ENCODE measurements at regions not wholly inside any gene's neighbourhood (a gene's known extent, or its start where the extent isn't known, plus 50 kb on each side); places are given as distances from the start of the nearest gene placed in this dataset.

DNA sequence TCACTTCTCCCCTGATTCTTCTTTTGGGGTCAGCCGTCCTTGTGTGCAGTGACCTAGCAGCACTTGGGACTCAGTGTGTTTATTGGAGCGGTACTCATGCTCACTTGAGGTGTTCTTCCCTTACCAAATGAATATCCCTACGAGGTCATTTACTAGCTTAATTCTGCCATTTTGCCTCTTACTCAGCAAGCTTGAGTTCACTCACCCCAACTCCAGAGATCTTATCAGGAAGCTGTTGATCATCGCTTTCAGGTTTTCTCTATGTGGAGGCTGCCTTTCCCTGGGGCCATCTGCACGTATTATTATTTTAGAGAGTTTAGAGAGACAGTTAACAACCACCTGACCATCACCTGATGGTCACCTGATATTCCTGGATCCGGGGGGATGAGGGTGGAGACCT is 1466.0 kb upstream of the GOT2 start:
- Mint-ChIP-seq H3K27me3 (ENCODE audit: low read depth) (no peaks in the 10 kb centered on the region), H3K4me3 (no peak overlapping the region), H3K36me3 (ENCODE audit: low read depth) (no peaks in the 10 kb centered on the region), H3K4me1 (peaks cover 5% of the 10 kb centered on the region), H3K27ac (no peak overlapping the region), H3K9me3 (peaks cover 3% of the 10 kb centered on the region)
- TF ChIP-seq, protein P1, sequence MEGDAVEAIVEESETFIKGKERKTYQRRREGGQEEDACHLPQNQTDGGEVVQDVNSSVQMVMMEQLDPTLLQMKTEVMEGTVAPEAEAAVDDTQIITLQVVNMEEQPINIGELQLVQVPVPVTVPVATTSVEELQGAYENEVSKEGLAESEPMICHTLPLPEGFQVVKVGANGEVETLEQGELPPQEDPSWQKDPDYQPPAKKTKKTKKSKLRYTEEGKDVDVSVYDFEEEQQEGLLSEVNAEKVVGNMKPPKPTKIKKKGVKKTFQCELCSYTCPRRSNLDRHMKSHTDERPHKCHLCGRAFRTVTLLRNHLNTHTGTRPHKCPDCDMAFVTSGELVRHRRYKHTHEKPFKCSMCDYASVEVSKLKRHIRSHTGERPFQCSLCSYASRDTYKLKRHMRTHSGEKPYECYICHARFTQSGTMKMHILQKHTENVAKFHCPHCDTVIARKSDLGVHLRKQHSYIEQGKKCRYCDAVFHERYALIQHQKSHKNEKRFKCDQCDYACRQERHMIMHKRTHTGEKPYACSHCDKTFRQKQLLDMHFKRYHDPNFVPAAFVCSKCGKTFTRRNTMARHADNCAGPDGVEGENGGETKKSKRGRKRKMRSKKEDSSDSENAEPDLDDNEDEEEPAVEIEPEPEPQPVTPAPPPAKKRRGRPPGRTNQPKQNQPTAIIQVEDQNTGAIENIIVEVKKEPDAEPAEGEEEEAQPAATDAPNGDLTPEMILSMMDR (IDR thresholded peaks at IDR 0.05; ENCODE audit: unreplicated experiment in 3 of 3): no peak

DNA sequence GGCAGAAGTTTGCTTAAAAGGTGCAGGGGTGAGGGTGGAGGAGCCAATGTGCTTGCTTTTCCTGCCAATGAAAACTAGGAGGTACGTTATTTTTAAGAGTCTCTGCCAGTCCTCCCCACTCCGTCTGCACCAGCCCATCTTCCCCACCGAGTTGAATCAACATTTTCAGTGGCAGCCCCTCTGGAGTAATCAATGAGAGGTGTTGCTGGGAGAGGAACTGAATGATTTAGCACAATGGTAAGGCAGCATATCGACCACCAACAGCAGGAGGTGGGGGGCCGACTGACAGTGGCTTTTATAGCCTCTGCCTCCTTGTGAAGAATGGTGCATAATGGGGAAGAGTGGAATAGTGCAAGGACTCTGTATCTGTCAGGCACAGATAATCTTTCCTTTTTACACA is 1465.0 kb upstream of the GOT2 start:
- Mint-ChIP-seq H3K27me3 (ENCODE audit: low read depth) (peaks cover 3% of the 10 kb centered on the region), H3K27ac (no peak overlapping the region), H3K36me3 (ENCODE audit: low read depth) (no peaks in the 10 kb centered on the region), H3K9me3 (peaks cover 7% of the 10 kb centered on the region), H3K4me1 (peaks cover 5% of the 10 kb centered on the region), H3K4me3 (no peak overlapping the region)
- TF ChIP-seq, protein P1 (IDR thresholded peaks at IDR 0.05; ENCODE audit: unreplicated experiment in 3 of 3): no peak

DNA sequence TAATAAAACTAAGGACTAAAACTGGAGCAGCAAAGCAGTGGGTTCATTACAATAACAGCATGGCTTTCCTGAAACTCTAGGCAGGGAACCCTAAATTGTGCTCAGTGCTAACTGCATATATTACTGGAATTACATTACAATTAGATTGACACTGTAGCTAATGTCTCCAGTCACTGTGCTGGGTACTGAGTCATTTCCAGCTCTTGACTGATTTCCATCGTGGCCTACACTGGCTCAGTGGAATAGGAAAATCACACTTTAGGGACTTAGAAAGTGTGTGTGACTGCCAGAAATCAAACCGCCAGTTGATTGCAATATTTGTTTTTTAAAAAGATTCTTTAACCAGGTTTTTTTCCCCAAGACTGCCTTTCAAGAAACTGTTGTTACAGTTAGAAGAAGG is 1447.4 kb upstream of the GOT2 start:
- Mint-ChIP-seq H3K9me3 (no peaks in the 10 kb centered on the region), H3K4me1 (no peaks in the 10 kb centered on the region), H3K27me3 (ENCODE audit: low read depth) (peaks cover 4% of the 10 kb centered on the region), H3K27ac (no peak overlapping the region), H3K36me3 (ENCODE audit: low read depth) (no peaks in the 10 kb centered on the region), H3K4me3 (no peak overlapping the region)
- TF ChIP-seq, protein P1 (IDR thresholded peaks at IDR 0.05; ENCODE audit: unreplicated experiment in 3 of 3): no peak

DNA sequence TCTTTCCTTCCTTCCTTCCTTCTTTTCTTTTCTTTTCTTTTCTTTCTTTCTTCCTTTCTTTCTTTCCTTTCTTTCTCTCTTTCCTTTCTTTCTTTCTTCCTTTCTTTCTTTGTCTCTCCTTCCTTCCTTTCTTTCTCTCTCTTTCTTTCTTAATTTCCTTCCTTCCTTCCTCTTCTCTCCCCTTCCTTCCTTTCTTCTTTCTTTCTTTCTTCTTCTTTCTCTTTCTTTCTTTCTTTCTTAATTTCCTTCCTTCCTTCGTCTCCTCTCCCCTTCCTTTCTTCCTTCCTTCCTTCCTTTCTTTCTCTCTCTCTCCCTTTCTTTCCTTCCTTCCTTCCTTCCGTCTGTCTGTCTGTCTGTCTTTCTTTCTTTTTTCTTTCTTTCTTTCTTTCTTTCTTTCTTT is 1446.5 kb upstream of the GOT2 start:
- H3K4me3 Mint-ChIP-seq: no peak overlapping the region
- H3K36me3 Mint-ChIP-seq (ENCODE audit: low read depth): no peaks in the 10 kb centered on the region
- no peaks in the 10 kb centered on the region for H3K4me1 Mint-ChIP-seq
- TF ChIP-seq, protein P1 (IDR thresholded peaks at IDR 0.05; ENCODE audit: unreplicated experiment in 3 of 3): no peak
- peaks cover 4% of the 10 kb centered on the region for H3K27me3 Mint-ChIP-seq (ENCODE audit: low read depth)
- H3K9me3 Mint-ChIP-seq: no peaks in the 10 kb centered on the region
- no peak overlapping the region for H3K27ac Mint-ChIP-seq

DNA sequence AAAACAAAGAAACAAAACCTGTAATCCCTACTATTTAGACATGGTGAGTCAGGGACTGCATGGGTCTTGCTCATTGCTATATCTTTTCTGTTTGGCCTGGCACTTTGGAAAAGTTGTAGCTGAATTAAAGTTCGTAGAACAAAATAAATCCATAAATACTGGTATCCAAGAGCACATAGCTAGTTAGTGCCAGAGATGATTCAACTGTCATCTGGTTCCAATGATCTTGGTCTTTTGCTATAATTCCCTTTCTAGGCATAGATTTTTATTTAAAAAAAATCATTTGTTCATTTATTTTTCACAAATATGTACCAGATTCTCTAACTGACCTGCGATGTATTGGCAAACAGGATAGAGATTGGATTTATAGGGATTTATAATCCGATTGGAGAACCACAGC is 1436.1 kb upstream of the GOT2 start:
- H3K27me3 Mint-ChIP-seq (ENCODE audit: low read depth): no peaks in the 10 kb centered on the region
- H3K9me3 Mint-ChIP-seq: no peaks in the 10 kb centered on the region
- no peaks in the 10 kb centered on the region for H3K36me3 Mint-ChIP-seq (ENCODE audit: low read depth)
- no peaks in the 10 kb centered on the region for H3K4me1 Mint-ChIP-seq
- TF ChIP-seq, protein P1 (IDR thresholded peaks at IDR 0.05; ENCODE audit: unreplicated experiment in 3 of 3): no peak
- H3K4me3 Mint-ChIP-seq: no peak overlapping the region
- H3K27ac Mint-ChIP-seq: no peak overlapping the region

DNA sequence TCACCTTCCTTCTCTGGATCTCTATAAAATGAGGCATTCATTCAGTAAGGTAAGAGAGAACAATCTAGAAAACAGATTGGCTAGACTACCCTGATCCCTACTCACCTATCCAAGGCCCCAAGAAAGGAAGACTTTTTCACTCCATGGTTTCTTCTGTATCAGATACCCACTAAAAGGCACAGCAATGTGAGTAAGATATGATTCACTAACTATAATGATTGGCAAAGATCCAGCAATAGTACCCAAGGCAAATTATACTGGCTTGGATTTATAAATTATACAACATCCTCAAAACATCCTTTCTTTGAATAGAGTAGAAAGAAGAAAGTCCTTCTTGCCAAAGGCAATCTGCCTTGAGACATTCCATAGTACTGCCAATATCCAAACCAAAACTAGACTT is 1432.0 kb upstream of the GOT2 start:
- Mint-ChIP-seq H3K36me3 (ENCODE audit: low read depth) (no peaks in the 10 kb centered on the region), H3K9me3 (no peaks in the 10 kb centered on the region), H3K4me1 (no peaks in the 10 kb centered on the region), H3K27ac (no peak overlapping the region), H3K4me3 (no peak overlapping the region), H3K27me3 (ENCODE audit: low read depth) (no peaks in the 10 kb centered on the region)
- TF ChIP-seq, protein P1 (IDR thresholded peaks at IDR 0.05; ENCODE audit: unreplicated experiment in 3 of 3): no peak

Data from nephron (organoid).